ENCODE measurements at regions not wholly inside any gene's neighbourhood (a gene's known extent, or its start where the extent isn't known, plus 50 kb on each side); places are given as distances from the start of the nearest gene placed in this dataset.

- no peak for DNase-seq
Observed at GRCh38 chr4:136818811-136819330, 713.4 kb downstream of the PCDH18 start.

- DNase-seq = no peak
Observed at GRCh38 chr4:136812100-136812880, 720.0 kb downstream of the PCDH18 start.

GRCh38 chr4:136811496-136812077, 720.7 kb downstream of the PCDH18 start:
- DNase-seq = no peak

GRCh38 chr4:136810626-136811025, 721.7 kb downstream of the PCDH18 start:
- no peak for DNase-seq

GRCh38 chr4:136806844-136807243, 725.5 kb downstream of the PCDH18 start:
- no peak for DNase-seq

GRCh38 chr4:136805617-136806016, 726.7 kb downstream of the PCDH18 start:
- DNase-seq = no peak

- DNase-seq = no peak
Observed at GRCh38 chr4:136803433-136803832, 728.9 kb downstream of the PCDH18 start.

- no peak for DNase-seq
Observed at GRCh38 chr4:136800248-136800647, 732.0 kb downstream of the PCDH18 start.

GRCh38 chr4:136796953-136797352, 735.3 kb downstream of the PCDH18 start:
- DNase-seq = no peak

- DNase-seq = no peak
Observed at GRCh38 chr4:136793848-136794247, 738.4 kb downstream of the PCDH18 start.

GRCh38 chr4:136784326-136784725, 748.0 kb downstream of the PCDH18 start:
- no peak for DNase-seq

GRCh38 chr4:136769717-136770116, 762.6 kb downstream of the PCDH18 start:
- no peak for DNase-seq

- no peak for DNase-seq
Observed at GRCh38 chr4:136768925-136769275, 763.4 kb downstream of the PCDH18 start.

- no peak for DNase-seq
Observed at GRCh38 chr4:136768213-136768924, 763.9 kb downstream of the PCDH18 start.

- no peak for DNase-seq
Observed at GRCh38 chr4:136763919-136764318, 768.4 kb downstream of the PCDH18 start.

GRCh38 chr4:136755531-136755916, 776.8 kb downstream of the PCDH18 start:
- no peak for DNase-seq

- no peak for DNase-seq
Observed at GRCh38 chr4:136754810-136755530, 777.3 kb downstream of the PCDH18 start.

- DNase-seq = no peak
Observed at GRCh38 chr4:136751556-136751955, 780.7 kb downstream of the PCDH18 start.

GRCh38 chr4:136750897-136751296, 781.4 kb downstream of the PCDH18 start:
- no peak for DNase-seq

GRCh38 chr4:136749989-136750388, 782.3 kb downstream of the PCDH18 start:
- no peak for DNase-seq

- no peak for DNase-seq
Observed at GRCh38 chr4:136748773-136749172, 783.5 kb downstream of the PCDH18 start.

- DNase-seq = no peak
Observed at GRCh38 chr4:136748165-136748564, 784.1 kb downstream of the PCDH18 start.

GRCh38 chr4:136743238-136743637, 789.1 kb downstream of the PCDH18 start:
- DNase-seq = no peak
